GM19467 (cell line): ENCODE measurements at regions not wholly inside any gene's neighbourhood (a gene's known extent, or its start where the extent isn't known, plus 50 kb on each side); places are given as distances from the start of the nearest gene placed in this dataset.

Experiments used
- ATAC-seq: cut with Tn5 transposase; IDR thresholded peaks from one replicate; pipeline ENCODE4 v1.9.1; 2021; ENCODE audit warnings: mild to moderate bottlenecking, moderate library complexity; ENCODE audit not compliant: unreplicated experiment

DNA sequence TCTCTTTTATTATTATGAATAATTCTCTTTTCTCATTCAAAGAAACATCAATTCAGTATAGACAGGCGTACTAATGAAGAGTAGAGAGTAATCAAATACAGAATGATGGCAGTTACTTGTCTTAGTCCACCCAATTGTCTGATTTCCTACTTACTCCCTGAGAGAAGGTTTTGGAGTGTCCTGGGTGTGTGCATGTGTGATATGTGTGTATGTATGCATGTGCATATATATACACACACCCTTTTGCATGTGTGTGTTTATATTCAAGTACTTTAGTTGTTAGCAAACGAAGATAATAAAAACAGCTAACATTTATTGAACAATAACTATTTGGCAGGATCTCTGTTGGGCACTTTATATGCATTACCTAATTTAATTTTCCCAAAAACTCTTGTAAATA, 63.2 kb upstream of the CCDC190 start:
- ATAC-seq: no peak

DNA sequence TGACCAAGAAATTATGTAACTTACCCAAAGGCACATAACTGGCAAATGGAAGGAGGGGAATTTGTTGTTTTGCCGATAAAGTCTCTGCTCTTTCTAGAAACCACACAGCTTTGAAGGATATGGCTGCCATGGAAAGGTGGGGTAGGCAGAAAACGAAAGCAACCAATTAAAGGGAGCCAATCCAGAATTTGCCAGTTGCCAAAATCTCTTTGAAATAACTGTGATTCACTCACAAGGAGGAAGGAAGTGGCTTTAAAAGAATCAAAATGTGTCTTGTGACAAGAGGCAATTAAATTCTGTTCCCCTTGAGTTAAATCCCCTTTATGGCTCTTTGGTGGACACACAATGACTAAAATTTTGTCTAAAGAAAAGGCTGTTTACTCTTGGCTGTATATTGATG, 61.2 kb upstream of the CCDC190 start:
- no peak for ATAC-seq

DNA sequence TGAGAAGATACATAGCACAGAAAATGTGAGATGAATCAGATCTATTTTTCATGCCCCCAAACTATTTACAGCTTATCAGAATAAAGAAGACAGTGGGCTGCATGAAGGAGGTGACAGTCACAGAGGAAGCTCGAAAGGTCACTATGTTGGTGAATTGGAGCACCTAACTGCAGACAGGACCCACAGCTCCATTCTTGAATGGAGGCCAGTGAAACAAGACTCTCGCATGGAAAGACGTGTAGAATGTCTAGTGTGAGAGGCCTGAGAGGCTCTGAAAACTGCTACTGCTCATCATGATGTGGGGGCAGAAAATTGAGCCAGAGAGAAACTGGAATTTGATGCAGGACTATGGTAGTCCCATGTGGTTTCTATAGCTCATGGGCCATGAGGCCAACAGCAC, 60.3 kb upstream of the CCDC190 start:
- ATAC-seq: no peak

DNA sequence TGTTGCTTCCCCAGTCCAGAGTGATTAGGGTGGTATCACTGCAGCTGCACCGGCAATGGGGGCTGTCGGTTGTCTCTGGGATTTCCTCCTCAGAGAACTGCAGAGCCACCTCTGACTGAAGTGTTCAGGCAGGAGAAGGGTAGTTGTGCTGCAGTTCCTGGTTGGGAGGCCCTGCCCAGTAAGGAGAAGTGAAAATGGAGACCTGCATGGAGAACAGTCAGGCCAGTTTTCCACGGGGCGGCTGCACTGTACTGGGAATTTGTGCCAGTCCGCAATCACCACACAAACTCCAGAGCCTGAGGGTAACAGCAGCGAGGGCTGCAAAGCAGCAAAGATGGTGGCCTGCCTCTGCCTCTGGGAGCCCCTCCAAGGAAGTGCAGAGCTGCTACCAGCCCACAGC, 58.1 kb upstream of the CCDC190 start:
- ATAC-seq: no peak

DNA sequence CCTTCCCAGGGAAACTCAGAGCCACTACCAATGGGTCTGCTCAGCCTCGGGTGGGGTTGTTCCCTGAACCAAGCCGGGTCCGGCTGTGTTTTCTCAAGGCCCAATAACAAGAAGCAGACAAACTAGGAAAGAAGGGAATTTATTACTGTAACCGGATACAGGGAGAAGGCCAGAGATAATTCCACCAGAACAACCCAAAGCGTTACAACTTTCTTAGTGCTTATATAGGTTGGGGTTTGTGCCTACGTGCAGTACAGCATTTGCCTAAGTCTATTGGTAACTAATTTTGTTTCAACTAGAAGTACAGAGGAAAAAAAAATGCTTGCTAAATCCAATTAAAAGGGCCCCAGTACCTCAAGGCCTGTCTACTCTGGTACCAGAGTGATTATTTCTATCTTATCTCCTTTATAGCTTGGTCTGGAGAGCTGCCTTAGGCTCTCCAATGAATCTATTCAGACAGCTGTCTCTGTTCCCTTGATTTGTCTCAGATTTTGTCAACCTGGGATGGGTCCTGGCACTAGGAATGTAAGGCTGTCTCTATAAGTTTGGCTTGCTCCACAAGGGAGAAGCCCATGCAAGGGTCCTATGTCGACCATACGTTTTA, 57.3 kb upstream of the CCDC190 start:
- no peak for ATAC-seq

DNA sequence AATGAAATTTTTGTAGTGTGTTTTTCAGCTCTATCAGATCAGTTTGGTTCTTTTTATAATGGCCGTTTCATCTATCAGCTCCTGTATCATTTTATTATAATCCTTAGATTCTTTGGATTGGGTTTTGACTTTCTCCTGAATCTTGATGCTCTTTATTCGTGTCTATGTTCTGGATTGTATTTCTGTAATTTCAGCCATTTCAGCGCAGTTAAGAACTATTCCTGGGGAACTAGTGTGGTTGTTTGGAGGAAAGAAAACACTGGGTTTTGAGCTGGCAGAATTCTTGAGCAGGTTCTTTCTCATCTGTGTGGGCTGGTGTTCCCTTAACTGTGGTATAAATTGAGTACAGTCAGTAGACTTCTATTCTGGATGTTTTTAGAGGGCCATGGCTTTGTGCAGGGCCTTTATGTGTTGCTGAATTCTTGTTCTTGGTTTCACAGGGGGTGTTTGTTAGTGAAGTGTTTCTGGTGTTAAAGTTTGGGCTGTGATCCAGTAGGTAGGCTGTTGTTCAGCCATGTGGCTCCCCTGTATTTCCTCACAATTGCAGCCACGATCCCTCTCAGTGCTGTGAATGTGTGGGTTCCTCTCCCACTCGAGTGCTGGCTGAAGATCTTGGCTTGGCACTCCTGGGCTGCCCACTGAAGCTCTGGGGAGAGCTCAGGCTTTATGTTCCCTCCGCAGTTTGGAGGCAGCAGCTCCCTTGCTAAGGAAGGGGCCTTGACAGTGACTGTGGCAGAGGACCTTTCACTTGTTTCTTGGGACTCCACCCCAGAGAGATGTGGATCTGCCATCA, 56.0 kb upstream of the CCDC190 start:
- no peak for ATAC-seq

DNA sequence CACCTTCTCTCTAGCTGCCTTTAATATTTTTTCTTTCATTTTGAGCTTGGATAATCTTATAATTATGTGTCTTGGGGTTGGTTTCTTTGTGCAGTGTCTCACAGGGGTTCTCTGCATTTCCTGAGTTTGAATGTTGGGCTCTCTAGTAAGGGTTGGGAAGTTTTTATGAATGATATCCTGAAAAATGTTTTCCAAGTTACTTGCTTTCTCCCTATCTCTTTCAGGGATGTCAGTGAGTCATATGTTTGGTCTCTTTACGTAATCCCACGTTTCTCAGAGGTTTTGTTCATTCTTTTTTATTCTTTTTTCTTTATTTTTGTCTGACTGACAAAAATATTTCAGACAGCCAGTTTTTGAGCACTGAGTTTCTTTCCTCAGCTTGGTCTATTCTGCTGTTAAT, 55.4 kb upstream of the CCDC190 start:
- no peak for ATAC-seq

DNA sequence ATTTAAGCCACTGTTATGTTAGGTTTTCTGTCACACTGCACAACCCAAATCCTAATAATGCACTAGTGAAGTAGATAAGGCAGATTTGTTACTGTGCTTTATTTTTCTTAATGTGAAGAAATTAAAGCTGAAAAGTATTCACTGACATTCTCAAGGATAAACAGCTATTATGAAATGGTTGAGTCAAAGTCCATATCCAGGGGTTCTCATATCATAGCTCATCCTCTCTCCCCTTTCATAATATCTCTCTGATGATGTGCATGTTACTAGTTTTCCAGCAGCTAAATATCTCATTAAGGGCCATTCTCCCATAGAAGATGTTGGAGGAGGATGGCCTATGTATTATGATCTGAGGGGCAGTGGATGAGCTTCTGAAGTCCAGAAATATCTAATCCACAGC, 53.6 kb upstream of the CCDC190 start:
- no peak for ATAC-seq

DNA sequence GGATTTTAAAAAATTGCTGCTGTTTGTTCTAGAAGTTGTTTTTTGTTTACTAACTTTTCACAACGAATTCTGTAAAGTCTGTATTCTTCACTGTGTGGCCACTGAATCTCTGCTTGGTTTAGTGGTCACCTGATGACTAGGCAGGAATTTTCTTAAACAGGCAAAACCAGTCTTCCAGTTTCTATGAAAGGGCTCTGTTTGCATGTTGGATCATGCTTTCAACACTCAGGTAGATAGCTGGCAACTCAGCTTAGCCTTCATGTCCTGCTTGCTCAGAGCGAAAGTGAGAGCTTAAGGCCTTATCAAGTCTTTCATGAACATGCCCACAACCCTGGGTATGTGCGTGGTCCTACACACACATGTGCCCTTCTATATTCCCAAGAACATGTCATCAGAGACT, 52.4 kb upstream of the CCDC190 start:
- ATAC-seq: no peak

DNA sequence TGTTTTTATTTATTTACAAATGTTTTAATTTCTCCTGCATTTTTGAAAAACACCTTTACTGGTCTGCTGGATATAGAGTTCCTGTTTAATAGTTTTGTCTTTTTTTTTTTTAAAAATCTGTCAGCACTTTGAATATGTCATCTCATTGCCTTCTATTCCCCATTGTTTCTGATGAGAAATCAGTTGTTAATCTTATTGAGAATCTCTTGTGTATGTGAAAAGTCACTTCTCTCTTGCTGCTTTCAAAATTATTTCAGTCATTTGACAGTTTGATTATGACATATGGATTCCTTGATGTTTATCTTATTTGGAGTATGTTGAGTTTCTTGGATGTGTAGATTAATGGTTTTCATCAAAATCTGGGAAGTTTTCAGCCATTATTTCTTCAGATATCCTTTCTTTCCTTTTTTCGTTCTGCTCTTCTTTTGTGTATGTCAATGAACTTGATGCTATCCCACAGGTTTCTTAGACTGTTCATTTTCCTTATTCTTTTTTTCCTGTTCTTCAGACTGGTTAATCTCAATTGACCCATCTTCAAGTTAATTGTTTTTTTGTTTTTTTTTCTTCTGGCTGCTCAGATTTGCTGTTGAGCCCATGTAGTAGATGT, 51.2 kb upstream of the CCDC190 start:
- ATAC-seq: no peak
